ENCODE measurements at regions not wholly inside any gene's neighbourhood (a gene's known extent, or its start where the extent isn't known, plus 50 kb on each side); places are given as distances from the start of the nearest gene placed in this dataset.

- no peak for TF ChIP-seq CTCF (IDR thresholded peaks at IDR 0.05)
- TF ChIP-seq EZH2phosphoT487 (IDR thresholded peaks at IDR 0.05; ENCODE audit: borderline replicate concordance, low read depth): no peak
- TF ChIP-seq TEAD4 (IDR thresholded peaks at IDR 0.05; ENCODE audit: borderline replicate concordance, insufficient read depth): no peak
- TF ChIP-seq ZBTB33 (IDR thresholded peaks at IDR 0.05; ENCODE audit: borderline replicate concordance, low read depth): no peak
Observed at GRCh38 chr1:229756666-229757065, 130.6 kb downstream of the URB2 start.

Data from SK-N-SH (cell line).